Stimulated activated CD4-positive, alpha-beta T cell treated with anti-CD3 and anti-CD28 coated beads, TNF-alpha, amount 100 ng/mL, for 24 hours (primary cell): ENCODE measurements at regions not wholly inside any gene's neighbourhood (a gene's known extent, or its start where the extent isn't known, plus 50 kb on each side); places are given as distances from the start of the nearest gene placed in this dataset.
"Not testable (repeated sequence)": the region's sequence is repeated elsewhere in the genome, so short reads cannot be mapped to it uniquely, and the experiment has no call there.

Experiments
- DNase-seq, 3 experiments: peaks; one replicate each; pipeline ENCODE4 v3.0.0-alpha.2; 2020; ENCODE audit warnings: low read depth in 3 of 3

GRCh38 chr6:168852376-168852884 is 401.2 kb downstream of the THBS2 start:
- no peak for DNase-seq

DNA sequence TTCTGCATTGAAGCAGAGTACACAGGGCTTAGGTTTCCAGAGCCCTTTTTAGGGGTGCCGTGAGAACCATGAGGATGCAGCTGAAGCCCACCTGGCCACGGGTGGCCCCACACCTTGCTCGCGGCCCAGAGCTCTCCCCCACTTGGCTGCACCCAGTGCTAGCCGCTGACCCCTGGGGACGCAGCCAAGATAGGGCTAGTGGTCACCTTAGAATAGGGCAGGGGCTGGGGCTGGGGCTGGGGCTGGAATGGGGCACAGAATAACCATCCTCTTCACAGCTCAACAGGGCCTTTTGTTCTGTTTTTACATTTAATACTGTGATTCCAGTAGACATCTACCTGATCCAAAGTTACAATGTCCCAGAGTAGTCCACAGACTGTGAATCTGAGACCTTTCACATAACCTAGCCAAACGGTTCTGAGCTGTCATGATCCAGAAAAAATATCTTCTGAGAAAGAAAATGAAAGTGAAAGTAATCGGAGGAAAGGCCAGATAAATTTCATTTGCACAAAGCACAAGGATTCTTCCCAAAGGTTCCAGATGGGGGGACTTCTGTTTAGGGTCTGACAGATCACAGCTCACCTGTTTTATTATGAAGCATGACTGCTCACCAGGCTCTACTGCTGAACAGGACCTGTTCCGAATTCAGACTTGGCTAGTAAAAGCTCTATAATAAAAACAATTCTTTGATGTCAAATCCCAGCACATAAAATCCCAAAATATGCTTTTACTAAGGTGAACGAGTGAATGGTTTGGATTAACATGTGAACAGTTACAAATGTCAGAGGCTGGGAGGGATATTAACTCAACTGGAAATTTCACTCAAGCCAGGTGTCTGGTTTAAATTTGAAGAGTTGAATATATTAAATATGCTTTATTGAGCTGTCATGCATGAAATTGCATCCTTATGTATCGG is 401.9 kb downstream of the THBS2 start:
- no peak for DNase-seq

- DNase-seq, result not testable (repeated sequence)
Observed at GRCh38 chr6:168850027-168850736, 403.5 kb downstream of the THBS2 start.

DNA sequence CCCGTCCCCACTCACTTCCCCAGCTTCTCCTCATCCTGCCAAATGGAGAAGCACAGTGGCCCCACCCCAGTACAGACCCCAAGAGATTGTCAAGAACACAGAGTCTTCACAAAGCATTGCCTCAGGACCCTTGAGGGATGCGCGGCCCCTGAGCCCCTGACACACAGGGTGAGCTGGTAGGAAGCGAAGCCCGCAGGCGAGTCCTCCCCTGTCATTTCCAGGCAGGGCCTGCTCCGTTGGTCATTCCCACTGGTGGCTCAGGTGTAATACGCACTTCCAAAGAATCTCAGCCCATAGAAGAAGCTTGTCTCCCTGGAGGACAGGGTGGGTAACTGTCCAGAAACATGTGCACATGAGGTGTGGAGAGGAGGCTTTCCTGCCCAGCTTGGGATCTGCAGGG is 404.2 kb downstream of the THBS2 start:
- no peak for DNase-seq

DNA sequence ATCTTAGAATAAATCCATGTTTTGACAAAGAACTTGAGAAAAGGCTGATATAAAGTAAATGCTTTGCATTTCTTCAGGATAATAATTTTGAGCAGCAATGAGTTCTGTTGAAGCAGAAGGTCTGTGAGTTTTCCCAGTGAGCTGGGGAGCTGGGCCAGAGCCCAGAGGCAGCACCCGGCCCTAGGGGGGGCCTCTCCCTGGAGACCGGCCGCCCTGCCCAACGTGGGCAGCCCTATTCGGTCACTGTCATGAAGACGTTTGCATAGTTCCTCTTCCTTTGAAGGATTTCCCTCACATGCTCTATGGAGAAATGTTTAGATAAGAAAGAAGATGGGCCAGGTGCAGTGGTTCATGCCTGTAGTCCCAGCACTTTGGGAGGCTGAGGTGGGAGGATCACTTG is 404.8 kb downstream of the THBS2 start:
- no peak for DNase-seq

GRCh38 chr6:168844821-168845609 is 404.0 kb downstream of the SMOC2 start:
- DNase-seq, result no peak

- not testable (repeated sequence) for DNase-seq
Observed at GRCh38 chr6:168842632-168843212, 401.7 kb downstream of the SMOC2 start.

DNA sequence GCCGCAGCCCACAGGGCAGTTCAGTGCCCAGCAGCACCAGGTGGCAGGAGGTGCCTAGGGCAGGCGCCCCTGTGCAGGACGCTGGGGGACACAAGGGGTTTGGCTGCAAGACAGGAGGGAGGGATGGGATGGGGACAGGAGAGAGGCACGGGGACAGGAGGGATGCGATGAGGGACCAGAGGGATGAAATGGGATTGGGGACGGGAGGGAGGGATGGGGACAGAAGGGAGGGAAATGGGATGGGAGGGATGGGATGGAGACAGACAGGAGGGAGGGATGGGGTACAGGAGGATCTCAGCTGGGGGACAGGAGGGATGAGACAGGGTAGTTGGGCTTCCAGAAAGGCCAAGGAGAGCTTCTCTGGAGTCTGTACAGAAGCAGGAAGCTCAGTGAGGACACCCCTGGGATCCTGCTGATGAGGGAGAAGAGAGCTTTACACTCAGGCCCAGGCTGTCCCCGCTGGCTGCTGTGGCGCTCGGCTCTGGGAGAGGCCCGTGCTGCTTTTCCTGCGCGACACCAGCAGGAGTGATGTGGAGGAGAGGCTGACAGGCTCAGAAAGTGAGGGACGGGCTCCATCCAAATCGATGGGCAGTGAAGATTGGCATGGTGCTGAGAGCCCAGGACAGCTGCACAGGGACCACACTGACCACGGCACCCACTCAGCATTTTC is 400.8 kb downstream of the SMOC2 start:
- DNase-seq, result no peak

- not testable (repeated sequence) for DNase-seq
Observed at GRCh38 chr6:168840932-168841331, 399.9 kb downstream of the SMOC2 start.

DNA sequence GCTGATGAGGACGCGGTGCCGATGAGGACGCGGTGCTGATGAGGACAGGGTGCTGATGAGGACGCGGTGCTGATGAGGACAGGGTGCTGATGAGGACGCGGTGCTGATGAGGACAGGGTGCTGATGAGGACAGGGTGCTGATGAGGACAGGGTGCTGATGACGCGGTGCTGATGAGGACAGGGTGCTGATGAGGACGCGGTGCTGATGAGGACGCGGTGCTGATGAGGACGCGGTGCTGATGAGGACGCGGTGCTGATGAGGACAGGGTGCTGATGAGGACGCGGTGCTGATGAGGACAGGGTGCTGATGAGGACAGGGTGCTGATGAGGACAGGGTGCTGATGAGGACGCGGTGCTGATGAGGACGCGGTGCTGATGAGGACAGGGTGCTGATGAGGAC is 399.3 kb downstream of the SMOC2 start:
- not testable (repeated sequence) for DNase-seq

- no peak for DNase-seq
Observed at GRCh38 chr6:168838037-168838399, 397.0 kb downstream of the SMOC2 start.

DNA sequence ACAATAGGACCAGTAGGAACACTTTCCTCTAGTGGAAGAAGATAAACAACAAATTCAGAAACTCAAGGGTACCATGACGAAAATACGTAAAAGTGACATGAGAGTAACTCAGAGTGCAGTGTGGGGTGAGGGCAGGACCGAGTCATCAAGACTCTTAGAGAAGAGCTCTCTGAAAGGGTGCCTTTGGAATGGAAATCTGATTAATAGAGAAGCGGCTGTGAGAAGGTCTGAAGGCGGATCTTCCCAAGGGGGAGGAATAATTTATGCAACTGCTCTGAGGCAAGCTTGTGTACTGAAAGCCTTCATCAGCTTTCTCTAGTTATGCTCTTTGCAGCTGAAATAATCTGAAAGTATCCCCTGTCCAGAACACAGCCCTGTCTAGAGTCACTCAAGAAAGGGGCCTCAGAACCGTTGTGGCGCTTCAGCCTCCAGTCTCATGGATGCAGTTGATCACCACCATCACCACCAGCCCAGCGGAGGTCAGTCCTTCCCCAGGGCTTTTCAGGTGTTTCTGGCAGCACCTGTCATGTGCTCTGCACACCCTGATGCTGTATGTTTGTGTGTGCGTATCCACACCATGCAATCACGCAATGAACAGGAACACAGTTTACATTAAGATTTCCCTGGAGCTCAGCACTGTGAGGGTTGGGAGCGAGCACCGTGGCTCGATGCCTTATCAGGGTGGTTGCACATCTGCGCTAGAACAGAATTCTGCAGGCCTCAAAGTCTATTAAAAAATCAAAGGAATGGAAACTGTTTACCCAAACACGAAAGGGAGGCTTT is 396.5 kb downstream of the SMOC2 start:
- no peak for DNase-seq

GRCh38 chr6:168835991-168836390 is 395.0 kb downstream of the SMOC2 start:
- DNase-seq, result no peak

DNA sequence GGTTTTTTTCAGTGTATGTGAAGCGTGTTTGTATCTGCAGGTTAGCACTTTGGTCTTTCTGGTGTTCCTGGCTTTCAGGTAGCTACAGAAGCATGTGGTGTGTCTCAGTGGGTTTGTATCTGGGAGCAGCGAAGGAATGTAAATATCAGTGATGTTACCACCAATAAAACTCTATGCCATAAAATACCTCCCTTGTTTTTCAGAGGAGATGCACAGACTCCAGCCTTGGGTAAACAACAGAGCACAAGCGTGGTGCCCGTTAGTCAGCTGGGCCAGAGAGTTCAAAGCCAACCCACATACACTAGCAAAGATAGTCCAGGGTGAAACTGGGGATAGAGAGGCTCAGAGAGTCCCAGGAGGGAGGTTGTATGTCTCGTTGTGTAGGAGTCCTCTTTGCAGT is 393.8 kb downstream of the SMOC2 start:
- no peak for DNase-seq

DNA sequence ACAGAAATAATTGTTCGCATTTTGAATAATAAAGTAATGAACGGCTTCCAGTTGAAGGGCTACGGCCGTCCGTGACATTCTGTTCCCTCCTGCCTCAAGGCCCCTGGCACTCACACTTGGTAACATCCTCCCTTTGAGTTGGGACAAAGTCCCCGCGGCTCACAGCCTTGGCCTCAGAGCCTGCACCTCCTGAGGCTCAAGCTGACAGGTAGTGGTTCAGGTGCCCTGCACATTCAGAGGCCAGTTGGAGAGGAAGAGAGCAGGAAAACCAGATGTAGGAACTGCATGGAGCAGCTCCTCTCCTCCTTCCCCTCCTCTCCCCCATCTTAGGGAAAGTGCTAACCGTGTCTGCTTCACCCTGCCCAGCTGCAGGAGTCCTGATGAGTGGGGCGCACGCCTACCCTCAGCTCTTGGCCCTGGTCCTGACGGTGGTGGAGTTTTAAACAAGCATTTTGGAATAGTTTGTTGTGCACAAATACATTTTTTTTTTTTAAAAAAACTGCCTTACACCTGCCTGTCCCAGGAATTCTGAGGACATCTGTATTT is 393.1 kb downstream of the SMOC2 start:
- no peak for DNase-seq

GRCh38 chr6:168828800-168829199 is 387.8 kb downstream of the SMOC2 start:
- DNase-seq, result no peak

GRCh38 chr6:168828035-168828434 is 387.1 kb downstream of the SMOC2 start:
- DNase-seq, result no peak

- DNase-seq, result no peak
Observed at GRCh38 chr6:168827586-168827871, 386.5 kb downstream of the SMOC2 start.

- DNase-seq, result no peak
Observed at GRCh38 chr6:168826726-168827585, 386.0 kb downstream of the SMOC2 start.
